Vagina (tissue), 2 donors: ENCODE measurements at regions not wholly inside any gene's neighbourhood (a gene's known extent, or its start where the extent isn't known, plus 50 kb on each side); places are given as distances from the start of the nearest gene placed in this dataset.

Experiments used
- DNase-seq, 2 donors: peaks; one replicate each; pipeline ENCODE4 v3.0.0-alpha.2; 2017; ENCODE audit errors: extremely low spot score in 2 of 2
- H3K27ac ChIP-seq: fragments of 200-600 bp; sonication (generic); one replicate; pipeline ENCODE4 v1.5.1; 2019
- H3K27me3 ChIP-seq: fragments of 200-600 bp; sonication (generic); one replicate; pipeline ENCODE4 v1.5.1; 2019
- H3K36me3 ChIP-seq, 2 donors: fragments of 200-600 bp; sonication (generic); one replicate each; pipeline ENCODE4 v1.5.1; 2017 to 2019
- H3K4me1 ChIP-seq: fragments of 200-600 bp; sonication (generic); one replicate; pipeline ENCODE4 v1.5.1; 2019
- H3K4me3 ChIP-seq, 2 donors: fragments of 200-600 bp; sonication (generic); 1 replicate in 1 of 2; 2 replicates in 1 of 2; pipeline ENCODE4 v1.5.1; 2016 to 2019
- H3K9me3 ChIP-seq: fragments of 200-600 bp; sonication (generic); one replicate; pipeline ENCODE4 v1.5.1; 2019
- CTCF ChIP-seq, 3 experiments: fragments of 450-650 bp in 2 of 3; fragments of 200-600 bp in 1 of 3; sonication (generic) in 1 of 3; IDR thresholded peaks; one replicate each; pipeline ENCODE4 v1.5.1; 2017 to 2019; ENCODE audit warnings: antibody characterized with exemption in 3 of 3, mild to moderate bottlenecking in 2 of 3, moderate library complexity in 2 of 3
- POLR2A ChIP-seq, 2 donors: fragments of 450-650 bp; IDR thresholded peaks; one replicate each; pipeline ENCODE4 v1.6.1; 2017; ENCODE audit warnings: antibody characterized with exemption in 2 of 2, mild to moderate bottlenecking in 2 of 2, moderate library complexity in 2 of 2
- POLR2AphosphoS5 ChIP-seq, 2 donors: sonication (generic); formaldehyde crosslinking; IDR thresholded peaks; one replicate each; pipeline ENCODE4 v1.9.0; 2017; ENCODE audit warnings: antibody characterized with exemption in 2 of 2, mild to moderate bottlenecking in 2 of 2, low read depth in 1 of 2; ENCODE audit not compliant: insufficient read depth in 1 of 2
- intact Hi-C: fragments of 100-400 bp; cut with DNase I; formaldehyde crosslinking; loops from one replicate; pipeline ENCODE4 v1.15.1; 2023

DNA sequence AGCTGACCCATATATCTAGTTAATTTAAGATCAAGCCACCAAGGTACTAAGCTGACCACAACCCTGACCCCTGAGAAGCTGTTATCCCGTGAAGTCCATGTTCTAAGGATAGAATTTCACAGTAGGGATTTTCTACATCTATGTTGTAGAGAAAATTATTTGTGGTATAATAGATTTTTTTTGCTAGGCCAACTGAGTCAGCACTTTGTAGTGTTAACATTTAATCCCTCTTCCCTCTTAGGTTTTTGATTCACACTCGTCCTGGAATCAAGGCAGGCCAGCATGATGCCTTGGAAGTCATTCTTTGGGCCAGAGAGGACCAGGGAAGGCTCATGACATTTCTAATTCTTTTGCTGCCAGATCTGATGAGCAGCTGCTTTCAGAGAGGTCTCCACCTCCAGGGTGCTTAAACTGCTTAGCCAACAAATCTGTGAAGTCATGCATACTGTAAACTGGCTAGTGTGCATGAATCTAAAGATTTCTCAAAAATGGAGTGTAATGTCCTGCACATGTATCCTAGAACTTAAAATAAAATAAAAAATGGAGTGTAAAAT lies 102.5 kb downstream of the RBM43 start:
- no peaks in the 10 kb centered on the region for H3K36me3 ChIP-seq
- DNase-seq, result no peak
- intact Hi-C loops, result no loop called here

DNA sequence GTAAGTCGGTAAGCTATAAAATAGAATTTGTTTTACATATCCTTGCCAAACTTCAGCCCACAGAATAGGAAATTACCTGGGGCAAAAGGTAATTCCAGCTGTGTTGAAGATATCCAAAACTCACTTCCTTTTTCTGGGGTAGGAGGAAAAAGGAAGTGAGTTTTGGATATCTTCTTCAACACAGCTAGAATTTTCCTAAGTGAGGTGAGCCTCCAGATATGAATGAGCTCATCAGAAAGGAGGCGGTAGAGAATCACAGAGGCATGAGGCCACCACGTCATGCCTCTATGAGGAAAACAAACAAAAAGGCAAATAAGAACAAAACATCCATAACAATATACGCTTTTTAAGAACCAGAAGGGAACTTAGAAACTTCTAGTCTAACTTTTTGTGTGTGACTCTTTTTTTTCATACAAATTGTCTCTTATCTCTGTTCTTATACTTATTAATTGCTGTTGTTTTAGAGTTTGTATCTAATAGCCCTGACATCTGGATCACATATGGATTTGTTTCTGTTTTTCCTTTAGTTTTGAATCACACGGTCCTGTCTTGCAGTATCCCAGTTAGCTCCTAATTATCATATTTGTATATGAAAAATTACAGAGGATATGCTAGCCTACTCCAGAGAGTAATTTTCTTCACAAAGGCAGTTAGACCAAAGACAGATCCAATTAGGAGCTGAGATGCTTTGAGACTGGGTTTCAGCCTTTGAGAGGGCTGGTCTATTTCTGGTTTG lies 104.5 kb downstream of the RBM43 start:
- Histone ChIP-seq H3K4me3 (no peak overlapping the region), H3K9me3 (no peaks in the 10 kb centered on the region), H3K36me3 (no peaks in the 10 kb centered on the region), H3K4me1 (no peaks in the 10 kb centered on the region), H3K27me3 (no peaks in the 10 kb centered on the region), H3K27ac (no peak overlapping the region)
- no peak for TF ChIP-seq CTCF (IDR thresholded peaks at IDR 0.05)
- TF ChIP-seq POLR2AphosphoS5 (IDR thresholded peaks at IDR 0.05; ENCODE audit: insufficient read depth in 1 of 2, low read depth in 1 of 2), result no peak
- no peak for TF ChIP-seq POLR2A (IDR thresholded peaks at IDR 0.05)
- DNase-seq, result no peak
- intact Hi-C loops, result no loop called here

More for the DNA sequence above, 102.5 kb downstream of the RBM43 start:
- H3K9me3 ChIP-seq, result no peaks in the 10 kb centered on the region
- no peaks in the 10 kb centered on the region for H3K4me1 ChIP-seq
- H3K27ac ChIP-seq, result no peak overlapping the region
- no peaks in the 10 kb centered on the region for H3K27me3 ChIP-seq
- H3K4me3 ChIP-seq, result no peak overlapping the region
- TF ChIP-seq CTCF (IDR thresholded peaks at IDR 0.05) (no peak), POLR2AphosphoS5 (IDR thresholded peaks at IDR 0.05; ENCODE audit: insufficient read depth in 1 of 2, low read depth in 1 of 2) (no peak), POLR2A (IDR thresholded peaks at IDR 0.05) (no peak)

- H3K27me3 ChIP-seq, result no peaks in the 10 kb centered on the region
- H3K4me3 ChIP-seq, result no peak overlapping the region
- H3K27ac ChIP-seq, result no peak overlapping the region
- no peaks in the 10 kb centered on the region for H3K4me1 ChIP-seq
- DNase-seq, result no peak
- TF ChIP-seq POLR2AphosphoS5 (IDR thresholded peaks at IDR 0.05; ENCODE audit: insufficient read depth in 1 of 2, low read depth in 1 of 2), result no peak
- TF ChIP-seq CTCF (IDR thresholded peaks at IDR 0.05), result no peak
- TF ChIP-seq POLR2A (IDR thresholded peaks at IDR 0.05), result no peak
- no peaks in the 10 kb centered on the region for H3K36me3 ChIP-seq
- intact Hi-C loops, result no loop called here
- no peaks in the 10 kb centered on the region for H3K9me3 ChIP-seq
Measured at GRCh38 chr2:151156431-151156830, 105.2 kb downstream of the RBM43 start.

DNA sequence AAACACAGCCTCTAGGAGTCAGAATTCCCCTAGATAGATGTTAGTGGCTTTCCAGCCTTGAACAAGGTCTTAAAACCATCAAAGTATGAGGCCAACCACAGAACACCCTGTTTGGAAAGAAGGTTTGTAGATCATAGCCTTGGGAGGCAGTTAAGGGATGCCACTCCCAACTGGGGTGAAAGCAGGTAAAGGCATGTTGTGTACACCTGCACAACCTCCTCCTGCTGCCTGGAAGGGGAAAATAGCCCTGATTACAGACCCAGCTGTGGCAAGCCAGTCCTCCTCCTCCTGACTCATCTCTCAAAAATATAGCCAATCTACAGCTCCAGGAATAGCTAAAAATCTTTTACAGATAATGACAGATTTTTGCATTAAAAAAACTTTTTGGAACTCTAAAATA lies 108.1 kb downstream of the RBM43 start:
- no peak for DNase-seq
- Histone ChIP-seq H3K27me3 (no peaks in the 10 kb centered on the region), H3K36me3 (no peaks in the 10 kb centered on the region), H3K27ac (no peak overlapping the region), H3K4me3 (no peak overlapping the region), H3K4me1 (no peaks in the 10 kb centered on the region), H3K9me3 (no peaks in the 10 kb centered on the region)
- TF ChIP-seq POLR2A (IDR thresholded peaks at IDR 0.05) (no peak), CTCF (IDR thresholded peaks at IDR 0.05) (no peak), POLR2AphosphoS5 (IDR thresholded peaks at IDR 0.05; ENCODE audit: insufficient read depth in 1 of 2, low read depth in 1 of 2) (no peak)
- intact Hi-C loops, result no loop called here
